HepG2 (cell line): ENCODE measurements at regions not wholly inside any gene's neighbourhood (a gene's known extent, or its start where the extent isn't known, plus 50 kb on each side); places are given as distances from the start of the nearest gene placed in this dataset.

Source experiments
- ATAC-seq: fragments of 200-7000 bp; cut with Tn5 transposase; 3 replicates; pipeline ENCODE4 v1.9.1; 2020; ENCODE audit warnings: mild to moderate bottlenecking, moderate library complexity
- BruUV-seq: library from RNA; stranded (reverse); fragments of 400-500 nt; replicated peaks from 2 replicates; lab custom pipeline; 2021; lab: Mats Ljungman, UMichigan
- CTCF ChIA-PET: fragments of 300-600 bp; formaldehyde crosslinking; extraction: SDS; loops from one replicate; lab custom pipeline; 2021; ENCODE audit warnings: low total read pairs, inconsistent platforms, low intra/inter-chr PET ratio; lab: Yijun Ruan, JAX
- POLR2A ChIA-PET: fragments of 350-600 bp; sonication (Branson Sonifier 250); formaldehyde crosslinking; loops from one replicate; lab custom pipeline; 2020; ENCODE audit warnings: antibody characterized with exemption, inconsistent platforms; lab: Yijun Ruan, JAX
- DNase-seq: peaks from one replicate; pipeline ENCODE4 v3.0.0-alpha.2; 2015; ENCODE audit warnings: low spot score
- FAIRE-seq: peaks from 3 replicates; lab custom pipeline; 2011; peaks lifted over from hg19 to GRCh38; lab: Jason Lieb, UNC
- H2AFZ ChIP-seq: one replicate; pipeline ENCODE4 v1.6.1; 2011; ENCODE audit warnings: low read length, inconsistent platforms
- H3K27ac ChIP-seq: fragments of 300-600 bp; 3 replicates; pipeline ENCODE4 v1.8.0; 2011; ENCODE audit warnings: mixed run types, mild to moderate bottlenecking, mixed read lengths, low read length, inconsistent platforms; ENCODE audit not compliant: insufficient read depth; ENCODE audit errors: extremely low read length
- H3K27me3 ChIP-seq, 2 experiments: fragments of 200-600 bp in 1 of 2; 2 replicates in 1 of 2; 3 replicates in 1 of 2; pipeline versions ENCODE4 v1.6.0 to v1.8.0; 2011; ENCODE audit warnings: low read length in 2 of 2, mild to moderate bottlenecking in 2 of 2, moderate library complexity in 2 of 2, inconsistent platforms in 1 of 2; ENCODE audit not compliant: insufficient read depth in 2 of 2, control insufficient read depth in 1 of 2
- H3K36me3 ChIP-seq, 2 experiments: fragments of 200-600 bp in 1 of 2; replicated peaks in 1 of 2; 2 replicates in 1 of 2; 3 replicates in 1 of 2; pipeline versions ENCODE4 v1.5.1 to v1.8.0; 2011; ENCODE audit warnings: low read length in 2 of 2, inconsistent platforms in 1 of 2; ENCODE audit not compliant: insufficient read depth in 2 of 2, control insufficient read depth in 1 of 2
- H3K4me1 ChIP-seq: 2 replicates; pipeline ENCODE4 v1.5.1; 2012; ENCODE audit warnings: low read length, inconsistent platforms; ENCODE audit not compliant: insufficient read depth
- H3K4me2 ChIP-seq: 2 replicates; pipeline ENCODE4 v1.6.0; 2011; ENCODE audit warnings: low read depth, low read length, inconsistent platforms
- H3K4me3 ChIP-seq, 3 experiments: fragments of 200-600 bp in 1 of 3; sonication (generic), shearing (Covaris generic) in 1 of 3; replicated peaks in 1 of 3; 2 replicates each; pipeline ENCODE4 v1.5.1; 2011 to 2016; ENCODE audit warnings: low read length in 3 of 3, inconsistent platforms in 2 of 3, low read depth in 2 of 3, mild to moderate bottlenecking in 2 of 3, control low read depth in 1 of 3, mixed read lengths in 1 of 3; ENCODE audit not compliant: insufficient read depth in 1 of 3
- H3K79me2 ChIP-seq: one replicate; pipeline ENCODE4 v1.6.1; 2011; ENCODE audit warnings: low read length, inconsistent platforms; ENCODE audit not compliant: insufficient read depth
- H3K9ac ChIP-seq: 2 replicates; pipeline ENCODE4 v1.6.0; 2011; ENCODE audit warnings: mild to moderate bottlenecking, low read depth, low read length, inconsistent platforms; ENCODE audit not compliant: insufficient read depth
- H3K9me3 ChIP-seq: 2 replicates; pipeline ENCODE4 v1.5.1; 2012; ENCODE audit warnings: mild to moderate bottlenecking, low read length
- H4K20me1 ChIP-seq: 2 replicates; pipeline ENCODE4 v1.6.0; 2011; ENCODE audit warnings: inconsistent platforms, mild to moderate bottlenecking, low read length, moderate library complexity; ENCODE audit not compliant: insufficient read depth
- AHDC1 ChIP-seq: sonication (generic); formaldehyde crosslinking; IDR thresholded peaks from 2 replicates; pipeline ENCODE4 v1.5.1; 2020; ENCODE audit warnings: mild to moderate bottlenecking, missing genetic modification reagents, borderline replicate concordance
- CENPX ChIP-seq: sonication (generic); formaldehyde crosslinking; IDR thresholded peaks from 2 replicates; pipeline ENCODE4 v1.9.0; 2021; ENCODE audit warnings: mild to moderate bottlenecking, missing genetic modification reagents, moderate library complexity
- CSRNP2 ChIP-seq: sonication (generic); formaldehyde crosslinking; conservative IDR thresholded peaks from 2 replicates; pipeline ENCODE4 v1.8.0; 2022; ENCODE audit warnings: low read depth, missing genetic modification reagents
- NFE2L1 ChIP-seq: sonication (generic); formaldehyde crosslinking; IDR thresholded peaks from 2 replicates; pipeline ENCODE4 v1.4.0; 2020; ENCODE audit warnings: missing genetic modification reagents, mild to moderate bottlenecking, borderline replicate concordance
- SIN3B ChIP-seq: fragments of 150-350 bp; IDR thresholded peaks from 2 replicates; pipeline ENCODE4 v1.6.1; 2014; ENCODE audit warnings: low read length
- ZMYM4 ChIP-seq: sonication (generic); formaldehyde crosslinking; IDR thresholded peaks from 2 replicates; pipeline ENCODE4 v1.8.1; 2023; ENCODE audit warnings: mild to moderate bottlenecking, missing genetic modification reagents
- ZNF230 ChIP-seq: sonication (generic); formaldehyde crosslinking; IDR thresholded peaks from 2 replicates; pipeline ENCODE4 v1.4.0; 2020; ENCODE audit warnings: mild to moderate bottlenecking, missing genetic modification reagents
- ZNF275 ChIP-seq: sonication (generic); formaldehyde crosslinking; IDR thresholded peaks from 2 replicates; pipeline ENCODE4 v1.8.0; 2022; ENCODE audit warnings: missing genetic modification reagents, mild to moderate bottlenecking, inconsistent platforms, borderline replicate concordance
- ZNF383 ChIP-seq: sonication (generic); formaldehyde crosslinking; IDR thresholded peaks from 2 replicates; pipeline ENCODE4 v1.4.0; 2020; ENCODE audit warnings: missing genetic modification reagents, mild to moderate bottlenecking, borderline replicate concordance
- WGBS: methylation state at CpG from one replicate; pipeline ENCODE4 v1.1.6; 2017; ENCODE audit warnings: low lambda C conversion rate; 5-methylcytosine and 5-hydroxymethylcytosine counted together
- in situ Hi-C: cut with HindIII; loops from 2 replicates; pipeline ENCODE4 v1.10.0; 2017; ENCODE audit warnings: low pct_unique_long_range_greater_than_20kb; ENCODE audit not compliant: extremely low pct_ligation_motif_present
- intact Hi-C: fragments of 100-400 bp; cut with micrococcal nuclease; formaldehyde crosslinking; loops from one replicate; pipeline ENCODE4 v1.10.0; 2022; ENCODE audit not compliant: unreplicated experiment

- TF ChIP-seq NFE2L1 (CRISPR knock-in tag) (no peak), CENPX (no peak), ZNF230 (CRISPR knock-in tag) (no peak), CSRNP2 (CRISPR knock-in tag) (no peak)
Observed at GRCh38 chrX:39764441-39764914, 333.3 kb downstream of the BCOR start (continued).

- in situ Hi-C loops, result no loop called here
Observed at GRCh38 chrX:39765327-39765726, 332.4 kb downstream of the BCOR start.

More at GRCh38 chrX:39765327-39765726, 332.4 kb downstream of the BCOR start:
- BruUV-seq, result no TSS peak
- ChIA-PET CTCF (no interaction called here), POLR2A (no interaction called here)
- no peaks in the 10 kb centered on the region for H3K9me3 ChIP-seq
- H3K27me3 ChIP-seq, result peaks cover 0 to 5% of the 10 kb centered on the region in 2 experiments; a peak in 3 of 5 replicates
- no peaks in the 10 kb centered on the region for H3K36me3 ChIP-seq
- FAIRE-seq (no peak), DNase-seq (no peak), ATAC-seq (no peak)
- intact Hi-C loops, result no loop called here
- no peak for TF ChIP-seq ZNF275 (CRISPR knock-in tag)
- no peak for TF ChIP-seq ZNF383 (CRISPR knock-in tag)
- TF ChIP-seq SIN3B, result no peak
- TF ChIP-seq ZMYM4 (CRISPR knock-in tag), result no peak
- no peak for TF ChIP-seq AHDC1 (CRISPR knock-in tag)
- 51% methylated on average over 7 of the region's 7 CpGs for WGBS
- H4K20me1 ChIP-seq, result no peaks in the 10 kb centered on the region
- H3K4me2 ChIP-seq, result no peak overlapping the region
- H3K4me1 ChIP-seq, result peaks cover 5% of the 10 kb centered on the region
- H3K4me3 ChIP-seq, result no peak overlapping the region
- H3K9ac ChIP-seq, result no peak overlapping the region
- H2AFZ ChIP-seq, result no peak overlapping the region
- no peak overlapping the region for H3K27ac ChIP-seq
- H3K79me2 ChIP-seq, result no peaks in the 10 kb centered on the region
